Ovary (tissue), 3 donors: ENCODE measurements at regions not wholly inside any gene's neighbourhood (a gene's known extent, or its start where the extent isn't known, plus 50 kb on each side); places are given as distances from the start of the nearest gene placed in this dataset.
"Not testable (repeated sequence)": the region's sequence is repeated elsewhere in the genome, so short reads cannot be mapped to it uniquely, and the experiment has no call there.

Experiments used
- EP300 ChIP-seq: sonication (generic); formaldehyde crosslinking; IDR thresholded peaks from one replicate; pipeline ENCODE4 v1.6.1; 2017; ENCODE audit warnings: antibody characterized with exemption
- TF ChIP-seq, protein P1 (sequence below), 3 donors: fragments of 450-650 bp in 2 of 3; fragments of 200-600 bp in 1 of 3; IDR thresholded peaks; one replicate each; pipeline versions ENCODE4 v1.5.1 to v1.8.0; 2016 to 2022; ENCODE audit warnings: antibody characterized with exemption in 3 of 3, mild to moderate bottlenecking in 1 of 3
- donor health status: DM: no; HTN: no; CAD: no.

DNA sequence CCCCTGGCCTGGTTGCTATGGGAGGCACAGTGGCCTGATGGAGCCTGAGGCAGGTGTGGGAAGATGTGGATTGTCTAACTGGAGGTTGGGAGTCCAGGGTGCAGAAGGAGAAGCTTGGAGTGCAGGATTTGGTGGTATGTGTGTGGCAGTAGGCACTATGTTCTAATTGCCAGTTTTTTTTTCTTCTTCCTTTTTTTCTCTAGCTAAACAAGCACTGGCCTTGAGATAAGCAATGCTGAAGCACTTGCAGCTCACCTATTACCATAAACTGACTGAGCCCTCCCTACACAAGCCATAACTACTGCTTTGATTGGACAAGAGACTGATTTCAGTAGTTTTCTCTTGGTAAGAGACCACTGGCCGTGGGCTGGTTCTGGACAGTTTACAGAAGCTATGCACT lies 123.6 kb downstream of the PPIAL4A start:
- TF ChIP-seq, protein P1, sequence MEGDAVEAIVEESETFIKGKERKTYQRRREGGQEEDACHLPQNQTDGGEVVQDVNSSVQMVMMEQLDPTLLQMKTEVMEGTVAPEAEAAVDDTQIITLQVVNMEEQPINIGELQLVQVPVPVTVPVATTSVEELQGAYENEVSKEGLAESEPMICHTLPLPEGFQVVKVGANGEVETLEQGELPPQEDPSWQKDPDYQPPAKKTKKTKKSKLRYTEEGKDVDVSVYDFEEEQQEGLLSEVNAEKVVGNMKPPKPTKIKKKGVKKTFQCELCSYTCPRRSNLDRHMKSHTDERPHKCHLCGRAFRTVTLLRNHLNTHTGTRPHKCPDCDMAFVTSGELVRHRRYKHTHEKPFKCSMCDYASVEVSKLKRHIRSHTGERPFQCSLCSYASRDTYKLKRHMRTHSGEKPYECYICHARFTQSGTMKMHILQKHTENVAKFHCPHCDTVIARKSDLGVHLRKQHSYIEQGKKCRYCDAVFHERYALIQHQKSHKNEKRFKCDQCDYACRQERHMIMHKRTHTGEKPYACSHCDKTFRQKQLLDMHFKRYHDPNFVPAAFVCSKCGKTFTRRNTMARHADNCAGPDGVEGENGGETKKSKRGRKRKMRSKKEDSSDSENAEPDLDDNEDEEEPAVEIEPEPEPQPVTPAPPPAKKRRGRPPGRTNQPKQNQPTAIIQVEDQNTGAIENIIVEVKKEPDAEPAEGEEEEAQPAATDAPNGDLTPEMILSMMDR (IDR thresholded peaks at IDR 0.05), result not testable (repeated sequence)
- TF ChIP-seq EP300, result not testable (repeated sequence)
